ENCODE measurements at regions not wholly inside any gene's neighbourhood (a gene's known extent, or its start where the extent isn't known, plus 50 kb on each side); places are given as distances from the start of the nearest gene placed in this dataset.

GRCh38 chrX:22648281-22648680 lies 351.5 kb upstream of the DDX53 start:
- H3K27ac ChIP-seq: no peak overlapping the region
- TF ChIP-seq CTCF (IDR thresholded peaks at IDR 0.05) (no peak), POLR2A (IDR thresholded peaks at IDR 0.05) (no peak), POLR2AphosphoS5 (IDR thresholded peaks at IDR 0.05) (no peak)
- H3K9me3 ChIP-seq: no peaks in the 10 kb centered on the region
- H3K4me3 ChIP-seq: no peak overlapping the region
- no peaks in the 10 kb centered on the region for H3K4me1 ChIP-seq (replicated peaks)
- no peaks in the 10 kb centered on the region for H3K27me3 ChIP-seq (replicated peaks; ENCODE audit: insufficient read depth)
- WGBS: 75% methylated on average over 6 of the region's 6 CpGs
- intact Hi-C loops (cut with DNase I): no loop called here
- H3K36me3 ChIP-seq: no peaks in the 10 kb centered on the region
- DNase-seq (ENCODE audit: low spot score): no peak

- H3K27ac ChIP-seq: no peak overlapping the region
- 77% methylated on average over 5 of the region's 5 CpGs for WGBS
- no peaks in the 10 kb centered on the region for H3K4me1 ChIP-seq (replicated peaks)
- no peaks in the 10 kb centered on the region for H3K27me3 ChIP-seq (replicated peaks; ENCODE audit: insufficient read depth)
- intact Hi-C loops (cut with DNase I): no loop called here
- no peak for TF ChIP-seq POLR2AphosphoS5 (IDR thresholded peaks at IDR 0.05)
- TF ChIP-seq CTCF (IDR thresholded peaks at IDR 0.05): no peak
- no peak for TF ChIP-seq POLR2A (IDR thresholded peaks at IDR 0.05)
- no peak overlapping the region for H3K4me3 ChIP-seq
- no peak for DNase-seq (ENCODE audit: low spot score)
- no peaks in the 10 kb centered on the region for H3K36me3 ChIP-seq
- no peaks in the 10 kb centered on the region for H3K9me3 ChIP-seq
Observed at GRCh38 chrX:22650691-22651090, 349.1 kb upstream of the DDX53 start.

- WGBS: 75% methylated on average over 5 of the region's 6 CpGs
- Histone ChIP-seq H3K27me3 (replicated peaks; ENCODE audit: insufficient read depth) (no peaks in the 10 kb centered on the region), H3K36me3 (no peaks in the 10 kb centered on the region), H3K27ac (no peak overlapping the region), H3K4me1 (replicated peaks) (no peaks in the 10 kb centered on the region), H3K9me3 (no peaks in the 10 kb centered on the region), H3K4me3 (no peak overlapping the region)
- TF ChIP-seq POLR2A (IDR thresholded peaks at IDR 0.05) (no peak), CTCF (IDR thresholded peaks at IDR 0.05) (no peak), POLR2AphosphoS5 (IDR thresholded peaks at IDR 0.05) (no peak)
- intact Hi-C loops (cut with DNase I): no loop called here
- no peak for DNase-seq (ENCODE audit: low spot score)
Observed at GRCh38 chrX:22652596-22652995, 347.2 kb upstream of the DDX53 start.

GRCh38 chrX:22660756-22661155 lies 339.0 kb upstream of the DDX53 start:
- Histone ChIP-seq H3K9me3 (no peaks in the 10 kb centered on the region), H3K27ac (no peak overlapping the region), H3K36me3 (no peaks in the 10 kb centered on the region), H3K27me3 (replicated peaks; ENCODE audit: insufficient read depth) (no peaks in the 10 kb centered on the region), H3K4me1 (replicated peaks) (no peaks in the 10 kb centered on the region), H3K4me3 (no peak overlapping the region)
- intact Hi-C loops (cut with DNase I): no loop called here
- TF ChIP-seq POLR2A (IDR thresholded peaks at IDR 0.05) (no peak), POLR2AphosphoS5 (IDR thresholded peaks at IDR 0.05) (no peak), CTCF (IDR thresholded peaks at IDR 0.05) (no peak)
- no peak for DNase-seq (ENCODE audit: low spot score)
- 79% methylated on average over 2 of the region's 2 CpGs for WGBS

- no peak for TF ChIP-seq POLR2AphosphoS5 (IDR thresholded peaks at IDR 0.05)
- no peak for TF ChIP-seq CTCF (IDR thresholded peaks at IDR 0.05)
- no peak for TF ChIP-seq POLR2A (IDR thresholded peaks at IDR 0.05)
- DNase-seq (ENCODE audit: low spot score): no peak
- Histone ChIP-seq H3K9me3 (no peaks in the 10 kb centered on the region), H3K27me3 (replicated peaks; ENCODE audit: insufficient read depth) (no peaks in the 10 kb centered on the region), H3K4me3 (no peak overlapping the region), H3K27ac (no peak overlapping the region), H3K36me3 (no peaks in the 10 kb centered on the region), H3K4me1 (replicated peaks) (no peaks in the 10 kb centered on the region)
- intact Hi-C loops (cut with DNase I): no loop called here
- 94% methylated on average over 1 of the region's 1 CpG for WGBS
Observed at GRCh38 chrX:22662776-22663175, 337.0 kb upstream of the DDX53 start.

Measured in prostate gland (tissue), 2 donors.